GM18861 (cell line): ENCODE measurements at regions not wholly inside any gene's neighbourhood (a gene's known extent, or its start where the extent isn't known, plus 50 kb on each side); places are given as distances from the start of the nearest gene placed in this dataset.

Source experiments
- ATAC-seq: cut with Tn5 transposase; IDR thresholded peaks from one replicate; pipeline ENCODE4 v1.9.1; 2021; ENCODE audit not compliant: unreplicated experiment

- ATAC-seq: no peak
These were observed 266.4 kb upstream of the BMP2 start for GRCh38 chr20:6501061-6501460.

- ATAC-seq: no peak
These were observed 267.9 kb upstream of the BMP2 start for GRCh38 chr20:6499566-6499965.

- ATAC-seq: no peak
These were observed 270.6 kb upstream of the BMP2 start for GRCh38 chr20:6496874-6497273.

GRCh38 chr20:6495907-6496306, 271.6 kb upstream of the BMP2 start:
- no peak for ATAC-seq

GRCh38 chr20:6492271-6493055, 275.0 kb upstream of the BMP2 start:
- ATAC-seq: no peak

- no peak for ATAC-seq
These were observed 276.6 kb upstream of the BMP2 start for GRCh38 chr20:6490849-6491248.

GRCh38 chr20:6489361-6490171, 277.9 kb upstream of the BMP2 start:
- no peak for ATAC-seq

GRCh38 chr20:6485351-6485750, 282.1 kb upstream of the BMP2 start:
- no peak for ATAC-seq

GRCh38 chr20:6483727-6484126, 283.8 kb upstream of the BMP2 start:
- no peak for ATAC-seq

- no peak for ATAC-seq
These were observed 285.0 kb upstream of the BMP2 start for GRCh38 chr20:6482486-6482885.

GRCh38 chr20:6480328-6481200, 286.9 kb upstream of the BMP2 start:
- ATAC-seq: no peak

GRCh38 chr20:6473197-6473596, 294.3 kb upstream of the BMP2 start:
- ATAC-seq: no peak

- ATAC-seq: no peak
These were observed 295.6 kb upstream of the BMP2 start for GRCh38 chr20:6471871-6472270.

GRCh38 chr20:6471110-6471647, 296.3 kb upstream of the BMP2 start:
- no peak for ATAC-seq

GRCh38 chr20:6469695-6470094, 297.8 kb upstream of the BMP2 start:
- ATAC-seq: no peak

GRCh38 chr20:6468423-6469116, 298.9 kb upstream of the BMP2 start:
- ATAC-seq: no peak

- no peak for ATAC-seq
These were observed 299.9 kb upstream of the BMP2 start for GRCh38 chr20:6467562-6467961.

- no peak for ATAC-seq
These were observed 301.2 kb upstream of the BMP2 start for GRCh38 chr20:6466075-6466810.

GRCh38 chr20:6450841-6451240, 316.6 kb upstream of the BMP2 start:
- no peak for ATAC-seq

- no peak for ATAC-seq
These were observed 317.6 kb upstream of the FERMT1 start for GRCh38 chr20:6440443-6440799.
